HL-60 (cell line): ENCODE measurements at regions not wholly inside any gene's neighbourhood (a gene's known extent, or its start where the extent isn't known, plus 50 kb on each side); places are given as distances from the start of the nearest gene placed in this dataset.

Experiments
- DNase-seq, 2 experiments: peaks; one replicate each; pipeline ENCODE4 v3.0.0-alpha.2; 2010 to 2020; ENCODE audit warnings: low read depth in 1 of 2, low spot score in 1 of 2
- H3K27ac ChIP-seq: fragments of 250-450 bp; sonication (Bioruptor Pico); replicated peaks from 2 replicates; pipeline ENCODE4 v1.5.1; 2020; ENCODE audit warnings: mild to moderate bottlenecking, moderate library complexity
- H3K27me3 ChIP-seq: fragments of 250-450 bp; sonication (Bioruptor Pico); 2 replicates; pipeline ENCODE4 v1.5.1; 2021; ENCODE audit warnings: mild to moderate bottlenecking, moderate library complexity; ENCODE audit not compliant: insufficient read depth, poor library complexity, severe bottlenecking
- H3K4me3 ChIP-seq: replicated peaks from 2 replicates; pipeline ENCODE4 v1.5.1; 2011; ENCODE audit warnings: mild to moderate bottlenecking, control low read depth, low read length; ENCODE audit not compliant: insufficient read depth
- CTCF ChIP-seq: IDR thresholded peaks from one replicate; pipeline ENCODE4 v1.5.1; 2011; ENCODE audit warnings: low read length, control low read depth, inconsistent platforms; ENCODE audit not compliant: insufficient read depth
- GABPA ChIP-seq: IDR thresholded peaks from 2 replicates; pipeline ENCODE4 v1.6.1; 2012; ENCODE audit warnings: low read depth
- POLR2AphosphoS5 ChIP-seq: IDR thresholded peaks from 2 replicates; pipeline ENCODE4 v1.6.1; 2012; ENCODE audit warnings: low read depth
- REST ChIP-seq: IDR thresholded peaks from 2 replicates; pipeline ENCODE4 v1.6.1; 2012; ENCODE audit warnings: low read depth; ENCODE audit not compliant: insufficient replicate concordance
- SPI1 ChIP-seq: IDR thresholded peaks from 2 replicates; pipeline ENCODE4 v1.6.1; 2012; ENCODE audit warnings: low read depth, mild to moderate bottlenecking, borderline replicate concordance

DNA sequence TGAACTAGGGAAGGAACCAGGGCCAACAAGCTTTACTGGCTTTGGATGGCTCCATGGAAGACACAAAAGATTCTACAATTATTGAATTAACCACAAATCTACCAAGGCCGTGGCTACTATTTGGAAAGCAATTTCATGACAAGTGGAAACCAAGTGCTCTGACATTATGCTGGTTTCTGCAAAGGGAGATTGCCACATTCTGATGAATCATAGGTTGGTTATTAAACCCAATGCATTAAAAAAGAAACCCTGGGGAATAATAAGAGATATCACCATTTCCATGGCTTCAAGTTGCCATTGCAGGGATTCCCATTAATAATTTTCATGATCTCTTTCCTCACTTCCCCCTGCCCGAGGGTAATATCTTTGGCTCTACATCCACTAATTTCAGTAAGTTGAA is 359.2 kb upstream of the NCAM2 start:
- H3K27ac ChIP-seq: no peak overlapping the region
- no peak overlapping the region for H3K4me3 ChIP-seq
- DNase-seq: no peak
- H3K27me3 ChIP-seq: no peaks in the 10 kb centered on the region
- TF ChIP-seq CTCF: no peak
- no peak for TF ChIP-seq GABPA
- TF ChIP-seq REST: no peak
- no peak for TF ChIP-seq POLR2AphosphoS5
- TF ChIP-seq SPI1: no peak

- H3K27me3 ChIP-seq: no peaks in the 10 kb centered on the region
- H3K4me3 ChIP-seq: no peak overlapping the region
- DNase-seq: no peak
- H3K27ac ChIP-seq: no peak overlapping the region
- TF ChIP-seq GABPA: no peak
- TF ChIP-seq CTCF: no peak
Observed at GRCh38 chr21:20641241-20641640, 357.0 kb upstream of the NCAM2 start.

- Histone ChIP-seq H3K27ac (no peak overlapping the region), H3K4me3 (no peak overlapping the region), H3K27me3 (no peaks in the 10 kb centered on the region)
- TF ChIP-seq POLR2AphosphoS5 (no peak), SPI1 (no peak), GABPA (no peak), REST (no peak), CTCF (no peak)
- no peak for DNase-seq
Observed at GRCh38 chr21:20642681-20643080, 355.5 kb upstream of the NCAM2 start.

DNA sequence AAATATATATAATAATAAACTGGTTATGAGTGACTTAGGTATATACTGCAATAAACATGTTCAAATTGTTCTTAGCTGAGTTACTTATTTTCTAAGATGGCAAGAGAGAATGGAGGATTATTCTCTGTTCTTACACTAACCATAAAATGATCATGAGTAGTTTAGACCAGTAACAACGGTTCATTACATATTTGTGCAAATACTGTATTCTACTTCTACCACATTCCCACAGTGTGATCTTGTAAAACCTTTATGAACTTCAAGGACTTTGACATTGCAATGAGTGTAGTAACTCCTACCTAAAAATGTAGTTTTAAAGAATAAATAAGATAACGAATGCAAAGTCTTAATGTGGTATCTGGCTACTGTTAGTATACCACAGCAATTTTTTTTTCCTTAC is 353.7 kb upstream of the NCAM2 start:
- DNase-seq: no peak
- no peak overlapping the region for H3K27ac ChIP-seq
- TF ChIP-seq CTCF: no peak
- TF ChIP-seq GABPA: no peak
- no peak for TF ChIP-seq POLR2AphosphoS5
- TF ChIP-seq SPI1: no peak
- no peak for TF ChIP-seq REST
- H3K4me3 ChIP-seq: no peak overlapping the region
- H3K27me3 ChIP-seq: no peaks in the 10 kb centered on the region
